Esophagus squamous epithelium (tissue), 5 donors: ENCODE measurements at regions not wholly inside any gene's neighbourhood (a gene's known extent, or its start where the extent isn't known, plus 50 kb on each side); places are given as distances from the start of the nearest gene placed in this dataset.

Experiments
- DNase-seq: peaks from one replicate; lab custom pipeline; 2025; lab: John Stamatoyannopoulos, UW
- H3K27ac ChIP-seq, 4 donors: fragments of 200-600 bp; sonication (generic); one replicate each; pipeline ENCODE4 v1.5.1; 2016 to 2019; ENCODE audit warnings: mild to moderate bottlenecking in 1 of 4
- H3K27me3 ChIP-seq, 4 donors: fragments of 200-600 bp; sonication (generic); 1 replicate in 3 of 4; 2 replicates in 1 of 4; pipeline versions ENCODE4 v1.5.1 to v1.6.0; 2017 to 2021; ENCODE audit warnings: antibody characterized with exemption in 1 of 4
- H3K36me3 ChIP-seq, 3 donors: fragments of 200-600 bp; sonication (generic); one replicate each; pipeline ENCODE4 v1.5.1; 2016 to 2019
- H3K4me1 ChIP-seq, 3 donors: fragments of 200-600 bp; sonication (generic); one replicate each; pipeline ENCODE4 v1.5.1; 2017 to 2019
- H3K4me3 ChIP-seq, 4 donors: fragments of 200-600 bp; sonication (generic); 1 replicate in 3 of 4; 2 replicates in 1 of 4; pipeline ENCODE4 v1.5.1; 2016 to 2019; ENCODE audit warnings: mild to moderate bottlenecking in 2 of 4, moderate library complexity in 1 of 4
- H3K9me3 ChIP-seq, 3 donors: fragments of 200-600 bp; sonication (generic); one replicate each; pipeline ENCODE4 v1.5.1; 2016 to 2019
- POLR2A ChIP-seq, 4 donors: fragments of 450-650 bp; IDR thresholded peaks; one replicate each; pipeline ENCODE4 v1.6.1; 2017; ENCODE audit warnings: antibody characterized with exemption in 4 of 4, mild to moderate bottlenecking in 4 of 4, moderate library complexity in 3 of 4
- WGBS, 2 donors: methylation state at CpG; one replicate each; pipeline ENCODE4 v1.1.5; 2018; 5-methylcytosine and 5-hydroxymethylcytosine counted together
- intact Hi-C: fragments of 100-400 bp; cut with DNase I; formaldehyde crosslinking; loops from one replicate; pipeline ENCODE4 v1.15.0; 2022
- TF ChIP-seq, protein P1 (sequence below), 6 experiments: fragments of 450-650 bp in 4 of 6; fragments of 200-600 bp in 2 of 6; sonication (generic) in 2 of 6; IDR thresholded peaks; one replicate each; pipeline ENCODE4 v1.5.1; 2016 to 2019; ENCODE audit warnings: antibody characterized with exemption in 6 of 6, mild to moderate bottlenecking in 4 of 6, moderate library complexity in 4 of 6
- donor health status: DM: yes; HTN: yes; CAD: no.

DNA sequence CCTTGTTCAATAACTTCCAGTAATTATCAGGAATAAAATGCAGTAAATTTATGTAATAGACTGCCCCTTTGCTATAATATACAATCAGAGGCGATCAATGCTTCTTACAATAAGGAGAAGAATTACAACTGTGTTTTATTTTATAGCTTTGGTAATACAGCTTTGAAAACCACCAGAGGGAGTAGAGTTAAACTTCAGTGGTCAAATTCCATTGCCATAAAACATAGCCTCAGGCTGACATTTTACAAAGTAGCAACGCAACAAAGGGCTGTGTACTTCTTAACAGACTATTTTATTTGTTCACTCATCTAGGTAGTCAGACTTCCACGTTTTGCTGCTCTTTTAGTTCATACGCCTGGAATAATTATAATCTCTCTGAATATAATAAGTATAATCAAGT, 58.5 kb downstream of the TEX13C start:
- Histone ChIP-seq H3K27ac (no peak overlapping the region), H3K4me1 (no peaks in the 10 kb centered on the region), H3K36me3 (no peaks in the 10 kb centered on the region), H3K4me3 (no peak overlapping the region), H3K9me3 (no peaks in the 10 kb centered on the region), H3K27me3 (no peaks in the 10 kb centered on the region)
- no peak for DNase-seq
- intact Hi-C loops, result no loop called here
- TF ChIP-seq, protein P1, sequence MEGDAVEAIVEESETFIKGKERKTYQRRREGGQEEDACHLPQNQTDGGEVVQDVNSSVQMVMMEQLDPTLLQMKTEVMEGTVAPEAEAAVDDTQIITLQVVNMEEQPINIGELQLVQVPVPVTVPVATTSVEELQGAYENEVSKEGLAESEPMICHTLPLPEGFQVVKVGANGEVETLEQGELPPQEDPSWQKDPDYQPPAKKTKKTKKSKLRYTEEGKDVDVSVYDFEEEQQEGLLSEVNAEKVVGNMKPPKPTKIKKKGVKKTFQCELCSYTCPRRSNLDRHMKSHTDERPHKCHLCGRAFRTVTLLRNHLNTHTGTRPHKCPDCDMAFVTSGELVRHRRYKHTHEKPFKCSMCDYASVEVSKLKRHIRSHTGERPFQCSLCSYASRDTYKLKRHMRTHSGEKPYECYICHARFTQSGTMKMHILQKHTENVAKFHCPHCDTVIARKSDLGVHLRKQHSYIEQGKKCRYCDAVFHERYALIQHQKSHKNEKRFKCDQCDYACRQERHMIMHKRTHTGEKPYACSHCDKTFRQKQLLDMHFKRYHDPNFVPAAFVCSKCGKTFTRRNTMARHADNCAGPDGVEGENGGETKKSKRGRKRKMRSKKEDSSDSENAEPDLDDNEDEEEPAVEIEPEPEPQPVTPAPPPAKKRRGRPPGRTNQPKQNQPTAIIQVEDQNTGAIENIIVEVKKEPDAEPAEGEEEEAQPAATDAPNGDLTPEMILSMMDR (IDR thresholded peaks at IDR 0.05), result no peak
- no peak for TF ChIP-seq POLR2A (IDR thresholded peaks at IDR 0.05)
- WGBS, 2 donors, result 45 to 49% methylated on average over 4 of the region's 4 CpGs

DNA sequence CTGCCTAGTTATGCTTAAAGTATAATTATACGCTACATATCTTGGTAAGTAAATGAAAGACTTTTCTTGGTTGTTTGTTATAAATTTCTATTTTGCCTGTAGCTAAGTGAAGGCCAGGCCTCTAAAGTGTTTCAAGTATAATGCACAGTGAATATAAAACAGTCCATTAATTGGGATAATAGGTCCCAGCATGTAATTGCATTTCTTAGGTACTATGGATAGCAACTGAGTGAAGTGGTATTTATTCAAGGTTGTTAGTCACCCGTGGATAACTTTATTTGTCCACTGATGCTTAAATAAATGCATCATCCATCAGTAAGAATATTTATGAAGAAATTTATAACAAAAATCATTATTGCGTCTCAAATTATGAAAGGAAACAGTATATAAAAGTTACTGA, 59.1 kb downstream of the TEX13C start:
- intact Hi-C loops, result no loop called here
- no peak for DNase-seq
- Histone ChIP-seq H3K27me3 (no peaks in the 10 kb centered on the region), H3K9me3 (no peaks in the 10 kb centered on the region), H3K4me3 (no peak overlapping the region), H3K27ac (no peak overlapping the region), H3K36me3 (no peaks in the 10 kb centered on the region), H3K4me1 (no peaks in the 10 kb centered on the region)
- WGBS, 2 donors, result 50 to 64% methylated on average over 3 of the region's 3 CpGs
- no peak for TF ChIP-seq POLR2A (IDR thresholded peaks at IDR 0.05)
- TF ChIP-seq, protein P1 (IDR thresholded peaks at IDR 0.05), result no peak

DNA sequence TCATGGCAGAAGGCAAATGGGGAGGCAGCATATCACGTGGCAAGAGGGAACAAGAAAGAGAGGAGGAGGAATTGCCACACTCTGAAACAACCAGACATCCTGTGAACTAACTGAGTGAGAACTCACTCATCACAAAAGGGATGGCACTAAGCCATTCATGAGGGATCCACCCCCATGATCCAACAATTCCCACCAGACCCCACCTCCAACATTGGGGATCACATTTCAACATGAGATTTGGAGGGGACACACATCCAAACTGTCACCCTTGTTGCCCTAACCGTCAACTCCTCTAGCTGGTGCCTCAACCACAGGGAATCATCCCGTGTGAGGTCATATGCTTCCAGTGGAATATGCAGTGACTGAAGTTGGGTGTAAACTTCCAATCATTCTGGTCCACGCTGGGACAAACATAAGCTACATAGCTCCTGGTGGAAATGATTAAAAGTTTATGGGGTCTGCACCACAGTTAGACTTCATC, 62.5 kb downstream of the TEX13C start:
- H3K27me3 ChIP-seq, result no peaks in the 10 kb centered on the region
- intact Hi-C loops, result no loop called here
- DNase-seq, result no peak
- H3K27ac ChIP-seq, result no peak overlapping the region
- H3K36me3 ChIP-seq, result no peaks in the 10 kb centered on the region
- H3K4me3 ChIP-seq, result no peak overlapping the region
- no peaks in the 10 kb centered on the region for H3K4me1 ChIP-seq
- 50 to 58% methylated on average over 2 to 4 of the region's 4 CpGs for WGBS, 2 donors
- no peaks in the 10 kb centered on the region for H3K9me3 ChIP-seq
- TF ChIP-seq POLR2A (IDR thresholded peaks at IDR 0.05), result no peak
- TF ChIP-seq, protein P1 (IDR thresholded peaks at IDR 0.05), result no peak

DNA sequence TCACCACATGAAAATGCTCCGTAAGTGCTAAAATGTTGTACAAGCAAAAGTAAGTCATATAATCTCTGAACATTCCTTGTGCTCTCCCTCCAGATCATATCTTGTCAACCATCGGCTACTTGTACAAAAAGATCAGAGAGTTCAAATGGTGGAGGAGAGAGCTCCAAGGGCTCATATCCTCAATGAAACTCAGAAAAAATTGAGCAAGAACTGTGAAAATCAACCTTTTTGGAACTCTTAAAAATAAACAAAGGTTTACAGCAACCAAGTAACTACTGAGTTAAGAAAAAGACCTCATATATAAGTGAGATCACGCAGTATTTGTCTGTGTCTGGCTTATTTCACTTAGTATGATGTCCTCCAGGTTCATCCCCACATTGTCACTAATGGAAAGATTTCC, 63.2 kb downstream of the TEX13C start:
- H3K4me3 ChIP-seq, result no peak overlapping the region
- no peaks in the 10 kb centered on the region for H3K27me3 ChIP-seq
- H3K9me3 ChIP-seq, result no peaks in the 10 kb centered on the region
- H3K27ac ChIP-seq, result no peak overlapping the region
- 65 to 68% methylated on average over 3 of the region's 3 CpGs for WGBS, 2 donors
- no peak for DNase-seq
- no peaks in the 10 kb centered on the region for H3K4me1 ChIP-seq
- no peak for TF ChIP-seq POLR2A (IDR thresholded peaks at IDR 0.05)
- TF ChIP-seq, protein P1 (IDR thresholded peaks at IDR 0.05), result no peak
- H3K36me3 ChIP-seq, result no peaks in the 10 kb centered on the region
- intact Hi-C loops, result no loop called here

DNA sequence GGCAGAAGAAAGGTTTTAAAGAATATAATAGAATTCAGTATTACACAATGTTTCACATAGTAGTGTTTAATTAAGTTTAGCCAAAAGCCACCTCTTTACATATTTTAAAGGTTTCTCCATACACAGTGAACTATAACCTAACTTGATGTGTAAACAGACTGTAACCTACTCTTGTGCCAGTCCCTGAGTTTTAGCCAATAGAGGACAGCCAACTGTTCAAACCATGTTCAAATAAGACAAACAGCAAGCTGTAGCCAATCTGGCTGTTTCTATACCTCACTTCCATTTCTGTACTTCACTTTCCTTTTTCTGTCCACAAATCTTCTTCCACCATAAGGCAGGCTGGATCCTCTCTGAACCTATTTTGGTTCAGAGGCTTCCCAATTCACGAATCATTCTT, 65.2 kb downstream of the TEX13C start:
- intact Hi-C loops, result no loop called here
- Histone ChIP-seq H3K9me3 (no peaks in the 10 kb centered on the region), H3K4me3 (no peak overlapping the region), H3K27me3 (no peaks in the 10 kb centered on the region), H3K36me3 (no peaks in the 10 kb centered on the region), H3K27ac (no peak overlapping the region), H3K4me1 (no peaks in the 10 kb centered on the region)
- 40 to 61% methylated on average over 1 of the region's 1 CpG for WGBS, 2 donors
- no peak for TF ChIP-seq POLR2A (IDR thresholded peaks at IDR 0.05)
- TF ChIP-seq, protein P1 (IDR thresholded peaks at IDR 0.05), result no peak
- DNase-seq, result no peak
